ENCODE measurements at regions not wholly inside any gene's neighbourhood (a gene's known extent, or its start where the extent isn't known, plus 50 kb on each side); places are given as distances from the start of the nearest gene placed in this dataset.

DNA sequence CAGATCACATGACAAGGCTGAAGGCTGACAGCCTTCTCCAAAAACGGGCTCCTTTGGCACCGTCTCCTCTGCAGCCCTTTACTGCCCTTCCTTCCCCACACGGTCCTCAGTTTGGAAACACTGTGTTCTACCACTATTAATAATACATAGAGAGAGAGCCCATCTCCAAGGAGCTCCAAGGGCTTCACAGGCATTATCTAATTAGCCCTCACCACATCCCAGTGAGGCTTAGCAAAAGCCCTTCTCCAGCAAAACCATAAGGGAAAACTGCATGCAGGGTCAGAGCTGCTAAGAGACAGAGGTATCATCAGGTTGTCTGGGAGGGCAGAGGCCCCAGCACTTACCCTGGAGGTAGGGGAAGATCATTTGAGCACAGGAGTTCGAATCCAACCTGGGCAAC lies 169.3 kb upstream of the JARID2 start:
- TF ChIP-seq, protein P1, sequence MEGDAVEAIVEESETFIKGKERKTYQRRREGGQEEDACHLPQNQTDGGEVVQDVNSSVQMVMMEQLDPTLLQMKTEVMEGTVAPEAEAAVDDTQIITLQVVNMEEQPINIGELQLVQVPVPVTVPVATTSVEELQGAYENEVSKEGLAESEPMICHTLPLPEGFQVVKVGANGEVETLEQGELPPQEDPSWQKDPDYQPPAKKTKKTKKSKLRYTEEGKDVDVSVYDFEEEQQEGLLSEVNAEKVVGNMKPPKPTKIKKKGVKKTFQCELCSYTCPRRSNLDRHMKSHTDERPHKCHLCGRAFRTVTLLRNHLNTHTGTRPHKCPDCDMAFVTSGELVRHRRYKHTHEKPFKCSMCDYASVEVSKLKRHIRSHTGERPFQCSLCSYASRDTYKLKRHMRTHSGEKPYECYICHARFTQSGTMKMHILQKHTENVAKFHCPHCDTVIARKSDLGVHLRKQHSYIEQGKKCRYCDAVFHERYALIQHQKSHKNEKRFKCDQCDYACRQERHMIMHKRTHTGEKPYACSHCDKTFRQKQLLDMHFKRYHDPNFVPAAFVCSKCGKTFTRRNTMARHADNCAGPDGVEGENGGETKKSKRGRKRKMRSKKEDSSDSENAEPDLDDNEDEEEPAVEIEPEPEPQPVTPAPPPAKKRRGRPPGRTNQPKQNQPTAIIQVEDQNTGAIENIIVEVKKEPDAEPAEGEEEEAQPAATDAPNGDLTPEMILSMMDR (IDR thresholded peaks at IDR 0.05): no peak
- TF ChIP-seq POLR2A (IDR thresholded peaks at IDR 0.05): no peak
- no peak for TF ChIP-seq POLR2AphosphoS5 (IDR thresholded peaks at IDR 0.05)

All from sigmoid colon (tissue), 4 donors.